Activated CD4-positive, alpha-beta T cell treated with anti-CD3 and anti-CD28 coated beads, Interleukin-2, Interleukin-4, amounts not matched to agents 100 ng/mL and 50 ng/mL, durations not matched to agents 16 hours and 8 hours (primary cell): ENCODE measurements at regions not wholly inside any gene's neighbourhood (a gene's known extent, or its start where the extent isn't known, plus 50 kb on each side); places are given as distances from the start of the nearest gene placed in this dataset.
A peak's percentile ranks its signal among the peaks of the same experiment; 100 is the strongest.

ENCODE experiments used
- DNase-seq: peaks from one replicate; pipeline ENCODE4 v3.0.0-alpha.2; 2020; ENCODE audit warnings: low spot score

GRCh38 chr3:59290358-59290757, 240.5 kb upstream of the CFAP20DC start:
- no peak for DNase-seq

DNA sequence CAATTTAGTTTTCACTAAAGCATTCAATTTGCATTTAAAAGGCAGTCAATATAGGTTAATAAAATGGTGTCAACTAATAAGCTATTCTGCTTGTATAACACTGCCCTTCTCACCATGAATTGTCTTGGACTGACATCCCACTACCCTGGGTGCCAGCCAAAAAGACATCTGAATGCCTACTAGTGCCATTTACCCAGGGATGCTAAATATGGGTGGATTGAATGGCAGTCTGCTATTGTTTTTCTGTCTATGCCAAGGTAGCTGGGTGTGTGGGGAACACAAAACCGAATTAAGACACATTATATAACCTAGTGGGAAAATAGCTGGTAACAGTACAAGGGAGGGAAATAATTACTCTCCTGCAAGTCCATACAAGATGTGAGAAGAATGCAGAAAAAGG, 240.0 kb upstream of the CFAP20DC start:
- no peak for DNase-seq

DNA sequence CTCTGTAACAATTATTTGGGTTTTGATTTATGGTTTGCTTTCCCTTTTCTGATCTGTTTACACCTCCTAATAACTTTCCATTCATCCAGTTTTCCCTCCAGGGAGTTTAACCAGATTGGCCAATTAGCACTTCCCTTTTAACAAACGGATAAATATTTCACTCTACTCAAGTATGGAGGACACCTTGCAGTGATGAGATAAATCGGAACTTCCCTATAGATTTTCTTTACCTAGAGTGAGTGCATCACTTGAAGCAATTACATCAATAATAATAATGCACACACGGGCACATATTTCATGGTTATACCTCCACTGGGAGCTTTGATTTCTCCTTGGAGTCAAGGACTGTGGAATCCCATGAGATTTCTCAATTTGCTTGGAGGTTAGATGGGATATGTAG, 239.1 kb upstream of the CFAP20DC start:
- no peak for DNase-seq

DNA sequence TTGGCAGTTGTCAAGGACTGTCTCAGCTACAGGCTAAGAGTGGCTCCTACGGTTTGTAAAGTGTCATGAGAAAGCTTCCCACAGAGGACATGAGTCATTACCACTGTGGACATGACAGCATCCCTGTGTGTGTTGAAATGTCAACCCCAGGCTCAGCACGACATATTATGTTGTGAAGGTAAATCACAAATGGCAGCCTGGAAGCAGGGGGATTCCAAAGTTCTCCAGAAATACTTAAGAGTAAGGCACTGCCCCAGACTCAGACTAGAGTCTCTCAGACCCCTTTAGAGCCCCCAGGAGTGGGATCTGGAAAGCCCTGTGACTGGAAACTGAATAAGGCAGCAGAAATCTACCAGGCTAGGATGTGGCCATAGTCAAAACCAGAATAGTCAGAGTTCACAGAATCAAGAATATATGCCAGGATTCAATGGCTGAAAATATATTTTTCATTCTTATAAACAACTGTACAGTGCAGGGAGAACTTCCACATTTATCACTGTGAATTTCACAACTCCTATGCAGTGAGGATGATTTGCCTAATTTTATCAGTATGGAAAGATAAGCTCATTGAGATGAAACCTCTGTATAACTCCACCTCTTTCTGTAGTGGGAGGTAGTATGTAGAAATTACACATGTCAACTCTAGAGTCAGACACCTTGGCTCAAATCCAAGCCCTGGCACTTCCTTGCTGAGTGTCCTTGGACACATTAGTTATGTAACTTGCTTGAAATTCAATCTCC, 237.1 kb upstream of the CFAP20DC start:
- DNase-seq: peak; percentile 77

- no peak for DNase-seq
Measured at GRCh38 chr3:59285560-59285959, 235.7 kb upstream of the CFAP20DC start.

DNA sequence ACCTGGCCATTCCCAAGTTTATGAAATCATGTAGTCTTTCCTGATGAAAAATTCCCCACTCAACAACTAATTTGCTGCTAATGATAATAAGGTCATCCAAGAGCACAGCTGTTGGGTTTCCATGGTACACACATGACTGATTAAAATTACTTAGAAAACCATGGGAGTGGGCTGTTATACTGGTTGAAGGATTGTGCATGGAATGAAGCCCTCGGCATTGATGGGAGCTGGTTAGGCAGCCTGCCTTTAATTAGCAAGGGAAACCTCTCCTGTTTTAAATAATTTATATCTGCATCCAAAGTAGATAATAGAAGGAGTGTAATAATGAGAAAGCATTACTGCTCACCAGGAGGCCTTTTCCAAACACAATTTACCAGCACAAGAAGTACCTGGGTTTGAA, 235.1 kb upstream of the CFAP20DC start:
- DNase-seq: no peak

GRCh38 chr3:59280113-59280512, 230.3 kb upstream of the CFAP20DC start:
- no peak for DNase-seq

DNA sequence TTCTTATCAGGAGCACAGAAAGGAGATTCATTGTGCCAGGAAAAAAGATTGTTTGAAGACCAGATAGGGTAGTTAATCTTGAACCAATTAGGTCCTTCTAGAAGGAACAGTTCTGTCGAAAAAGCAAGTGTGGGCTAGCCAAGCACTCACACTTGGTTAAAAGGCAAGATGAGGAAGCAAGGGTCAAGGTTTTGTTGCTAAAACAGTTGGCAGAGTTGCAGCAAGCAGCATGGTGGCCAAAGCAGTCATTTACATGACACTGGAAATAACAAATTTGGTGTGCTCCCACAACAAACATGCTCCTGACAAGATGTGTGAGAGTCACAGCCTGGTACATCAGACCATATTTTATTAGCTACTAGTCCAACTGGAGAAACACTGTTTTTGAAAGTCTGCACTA, 228.0 kb upstream of the CFAP20DC start:
- no peak for DNase-seq

DNA sequence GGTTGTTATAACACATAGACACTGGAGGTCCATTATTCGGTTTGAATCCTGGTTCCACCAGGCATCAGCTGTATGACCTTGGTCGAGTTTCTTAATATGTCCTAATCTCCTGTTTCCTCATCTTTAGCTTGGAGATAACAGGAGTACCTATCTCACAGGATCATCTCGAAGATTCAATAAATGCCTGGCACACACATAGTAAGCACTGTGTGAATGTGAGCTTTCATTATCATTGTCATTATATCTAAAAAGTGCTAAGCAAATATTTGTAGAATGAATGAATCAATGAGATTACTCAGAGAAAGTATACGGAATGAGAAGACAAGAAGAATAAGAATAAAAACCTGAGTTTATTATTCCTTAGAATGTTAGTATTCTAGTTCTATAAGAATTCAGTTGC, 227.4 kb upstream of the CFAP20DC start:
- no peak for DNase-seq

DNA sequence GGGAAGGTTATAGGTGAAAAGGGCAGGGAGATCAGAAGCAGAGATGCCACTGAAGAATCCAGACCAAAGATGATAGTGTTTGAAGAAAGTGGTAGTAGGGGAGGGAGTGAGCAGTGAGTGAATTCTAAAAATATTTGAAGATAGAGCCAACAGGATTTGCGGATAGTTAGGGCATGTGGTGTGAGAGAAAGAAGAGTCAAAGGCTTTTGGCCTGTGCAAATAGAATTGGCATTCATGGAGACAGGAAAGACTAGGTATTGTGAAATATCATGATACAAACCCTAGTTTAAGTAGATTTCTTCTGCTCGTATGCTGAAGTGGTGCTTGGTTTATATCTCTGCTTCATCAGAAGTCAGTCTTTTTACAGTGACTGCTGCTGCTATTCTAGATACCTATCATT, 224.2 kb upstream of the CFAP20DC start:
- DNase-seq: no peak

DNA sequence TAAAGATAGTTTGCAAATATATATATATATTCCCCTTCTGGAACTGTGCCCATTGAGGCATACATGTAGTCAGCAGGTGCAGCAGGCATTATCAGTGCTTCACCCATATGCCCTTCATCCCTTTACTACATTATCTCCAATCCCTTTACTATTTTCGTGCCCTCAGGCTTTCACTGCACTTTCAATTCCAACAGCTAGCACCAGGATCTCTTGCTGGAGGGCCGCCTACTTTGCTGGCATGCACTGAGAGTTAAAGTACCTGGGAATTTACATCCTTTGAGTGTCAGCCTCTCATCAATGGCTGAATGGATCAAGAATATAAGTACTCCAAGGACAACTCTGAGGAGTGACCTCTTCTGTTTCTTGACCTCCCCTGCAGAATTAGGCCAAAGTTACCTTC, 222.1 kb upstream of the CFAP20DC start:
- DNase-seq: no peak

GRCh38 chr3:59270921-59271320, 221.1 kb upstream of the CFAP20DC start:
- DNase-seq: no peak

DNA sequence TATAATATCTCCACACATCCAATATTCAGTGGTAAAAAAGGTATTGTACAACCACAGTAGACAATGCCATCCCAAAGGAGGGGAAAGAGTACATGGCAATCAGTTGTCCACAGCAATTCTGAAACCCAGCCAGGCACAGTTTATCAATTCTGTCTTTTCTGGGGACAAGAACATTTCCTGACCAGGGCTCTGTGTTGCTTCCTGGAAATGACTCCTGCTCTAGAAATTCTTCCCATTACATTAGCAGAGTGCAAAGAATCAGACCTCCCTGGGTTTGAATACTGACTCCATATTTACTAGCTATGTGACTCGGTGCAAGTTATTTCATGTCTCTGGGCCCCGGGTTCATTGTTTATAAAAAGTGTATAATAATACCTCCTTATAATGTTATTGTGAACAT, 220.4 kb upstream of the CFAP20DC start:
- no peak for DNase-seq

- no peak for DNase-seq
Measured at GRCh38 chr3:59268170-59268569, 218.3 kb upstream of the CFAP20DC start.

- no peak for DNase-seq
Measured at GRCh38 chr3:59267021-59267420, 217.2 kb upstream of the CFAP20DC start.

DNA sequence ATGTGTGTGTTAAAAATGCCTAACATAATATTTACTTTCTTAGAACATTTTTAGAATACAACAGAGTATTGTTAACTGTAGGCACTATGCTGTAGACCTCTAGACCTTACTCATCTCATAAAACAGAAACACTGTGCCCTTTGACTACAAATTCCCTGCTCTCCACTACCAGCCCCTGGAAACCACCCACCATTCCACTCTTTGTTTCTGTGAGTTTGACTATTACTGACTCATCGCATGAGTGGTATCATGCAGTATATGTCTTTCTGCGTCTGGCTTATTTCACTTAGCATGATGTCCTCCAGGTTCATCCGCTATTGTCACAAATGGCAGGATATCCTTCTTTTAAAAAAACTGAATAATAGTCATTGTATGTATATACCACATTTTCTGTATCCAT, 216.7 kb upstream of the CFAP20DC start:
- DNase-seq: no peak

- no peak for DNase-seq
Measured at GRCh38 chr3:59265566-59265965, 215.7 kb upstream of the CFAP20DC start.

DNA sequence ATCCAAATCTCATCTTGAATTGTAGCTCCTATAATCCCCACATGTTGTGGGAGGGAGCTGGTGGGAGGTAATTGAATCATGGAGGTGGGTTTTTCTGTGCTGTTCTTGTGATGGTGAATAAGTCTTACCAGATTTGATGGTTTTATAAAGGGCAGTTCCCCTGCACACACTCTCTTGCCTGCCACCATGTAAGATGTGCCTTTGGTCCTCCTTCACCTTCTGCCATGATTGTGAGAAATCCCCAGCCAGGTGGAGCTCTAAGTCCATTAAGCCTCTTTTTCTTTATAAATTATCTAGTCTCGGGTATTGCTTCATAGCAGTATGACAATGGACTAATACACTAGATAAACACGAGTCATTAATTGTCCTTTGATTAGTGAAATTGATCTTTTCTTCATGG, 214.5 kb upstream of the CFAP20DC start:
- DNase-seq: no peak

DNA sequence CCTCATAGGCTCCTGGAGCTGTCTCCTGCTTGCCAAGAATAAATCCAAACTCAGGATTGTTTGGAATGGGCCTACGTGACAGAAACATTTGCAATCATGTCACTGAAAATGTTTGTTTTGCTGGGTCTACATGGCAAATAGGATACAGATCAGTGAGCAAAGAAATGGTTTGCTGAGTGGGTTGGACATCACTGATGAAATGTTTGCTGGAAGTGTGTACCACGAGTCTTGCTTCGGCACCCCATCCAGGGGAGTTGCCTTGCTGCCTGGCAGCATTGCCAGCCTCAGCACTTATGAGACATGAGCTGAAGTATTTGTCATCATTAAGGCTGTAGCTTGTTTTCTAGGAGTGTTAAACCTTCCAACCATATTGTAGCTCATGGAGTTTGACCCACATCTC, 213.3 kb upstream of the CFAP20DC start:
- no peak for DNase-seq

DNA sequence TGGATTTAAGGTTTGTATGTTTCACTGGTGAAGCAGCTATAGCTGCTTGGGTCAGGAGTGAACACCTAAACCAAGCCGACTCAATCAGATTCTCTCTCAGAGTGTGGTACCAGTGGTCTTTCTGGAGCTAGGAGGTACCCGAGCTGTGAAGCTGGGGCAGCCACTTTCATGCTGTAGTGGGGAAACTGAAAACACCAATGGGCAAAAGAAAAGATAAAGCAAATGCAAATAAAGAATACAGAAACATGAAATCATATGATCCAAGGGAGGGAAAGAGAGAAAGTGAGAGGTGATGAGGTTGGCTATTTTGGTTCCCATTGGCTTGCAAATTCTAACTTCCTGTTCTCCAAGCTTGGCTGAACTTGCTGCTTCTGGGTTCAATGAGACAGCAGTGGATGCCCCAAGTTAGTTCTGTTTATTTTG, 212.3 kb upstream of the CFAP20DC start:
- DNase-seq: no peak

DNA sequence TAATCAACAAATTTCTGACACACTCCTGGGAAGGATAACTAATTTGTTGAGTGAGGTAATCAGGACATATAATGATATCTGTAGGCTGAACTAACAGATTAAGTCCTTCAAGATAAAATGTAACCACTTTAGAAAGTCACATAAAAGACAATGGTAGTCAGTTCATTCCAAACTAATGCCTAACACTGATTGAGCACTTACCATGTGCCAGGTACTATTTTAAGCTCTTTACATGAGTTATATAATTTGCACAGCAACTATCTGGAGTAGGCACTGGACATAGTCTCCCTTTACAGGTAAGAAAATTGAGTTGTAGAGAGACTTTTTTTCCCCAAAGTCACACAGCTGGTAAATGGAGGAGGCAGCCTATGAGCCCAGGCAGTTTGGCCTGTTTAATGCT, 211.2 kb upstream of the CFAP20DC start:
- DNase-seq: no peak

DNA sequence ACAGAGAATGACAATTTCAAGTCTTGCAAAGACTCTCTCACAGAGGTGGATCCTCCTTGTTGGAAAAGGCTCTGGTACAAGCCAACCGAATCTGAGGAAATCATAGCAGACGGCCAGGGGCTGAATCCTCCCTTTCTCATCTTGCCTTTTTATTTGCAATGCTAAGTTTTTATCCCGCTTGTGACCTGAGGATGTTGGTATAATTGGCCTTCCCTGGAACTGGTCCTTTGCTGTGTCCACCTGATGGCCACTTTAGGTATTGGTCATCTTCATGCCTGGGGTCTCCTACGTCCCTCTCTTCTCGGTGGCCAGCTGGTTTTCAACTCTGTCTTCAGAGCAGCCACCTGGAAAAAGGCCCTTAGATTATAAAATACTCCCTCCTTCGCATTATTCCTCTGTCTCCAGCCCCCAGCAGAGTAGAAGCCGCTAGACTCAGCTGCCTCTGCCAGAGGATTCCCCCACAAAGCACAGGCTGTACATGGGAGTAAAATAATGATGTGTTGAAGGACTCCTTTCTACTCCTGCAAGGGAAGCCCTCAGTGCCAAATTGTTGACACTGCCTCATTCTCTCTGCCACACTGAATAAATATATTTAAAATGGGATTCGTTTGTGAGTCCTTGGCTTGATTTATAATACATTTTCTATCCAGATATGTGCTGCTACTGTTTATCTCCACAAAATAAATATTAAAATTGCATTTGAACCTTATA, 208.9 kb upstream of the CFAP20DC start:
- no peak for DNase-seq

GRCh38 chr3:59257506-59257905, 207.7 kb upstream of the CFAP20DC start:
- no peak for DNase-seq

DNA sequence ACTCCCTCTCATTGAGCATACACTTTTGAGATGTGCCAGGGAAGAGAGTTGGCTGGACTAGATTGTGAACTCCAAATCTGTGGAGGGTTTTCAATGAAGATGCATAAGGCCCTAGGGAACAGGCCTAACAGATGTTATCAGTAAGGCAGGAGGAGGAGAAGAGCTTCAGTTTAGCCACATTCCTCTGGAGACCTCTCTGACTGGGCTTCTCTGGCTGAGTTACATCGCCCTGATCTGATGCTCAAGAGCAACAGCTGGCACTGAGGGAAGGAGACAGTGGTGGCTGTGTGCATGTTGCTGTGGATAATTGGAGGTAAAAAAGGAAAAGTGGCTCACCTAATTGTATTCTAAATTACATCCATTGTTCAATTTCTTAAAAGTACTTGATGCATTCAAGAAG, 206.4 kb upstream of the CFAP20DC start:
- DNase-seq: no peak
